ENCODE measurements at regions not wholly inside any gene's neighbourhood (a gene's known extent, or its start where the extent isn't known, plus 50 kb on each side); places are given as distances from the start of the nearest gene placed in this dataset.

DNA sequence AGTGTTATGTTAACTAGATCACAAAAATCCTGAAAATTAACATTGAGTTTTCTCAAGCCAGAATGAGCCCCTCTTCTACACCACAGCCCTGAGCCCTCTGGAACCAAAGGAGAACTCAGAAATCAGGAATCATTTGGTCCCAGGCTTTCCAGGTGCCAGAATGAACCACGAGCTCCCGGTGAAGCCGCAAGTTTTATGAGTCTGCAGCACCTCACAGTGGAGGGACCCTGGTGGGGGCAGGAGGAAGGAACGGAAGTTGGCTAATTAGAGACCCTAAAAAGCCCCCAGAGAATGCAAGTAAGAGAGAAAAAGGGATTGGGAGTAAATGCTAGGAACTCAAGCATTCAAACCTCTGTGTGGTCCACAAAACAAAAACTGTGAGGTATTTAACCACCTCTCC, 52.9 kb upstream of the BCL2L14 start:
- TF ChIP-seq, protein P1, sequence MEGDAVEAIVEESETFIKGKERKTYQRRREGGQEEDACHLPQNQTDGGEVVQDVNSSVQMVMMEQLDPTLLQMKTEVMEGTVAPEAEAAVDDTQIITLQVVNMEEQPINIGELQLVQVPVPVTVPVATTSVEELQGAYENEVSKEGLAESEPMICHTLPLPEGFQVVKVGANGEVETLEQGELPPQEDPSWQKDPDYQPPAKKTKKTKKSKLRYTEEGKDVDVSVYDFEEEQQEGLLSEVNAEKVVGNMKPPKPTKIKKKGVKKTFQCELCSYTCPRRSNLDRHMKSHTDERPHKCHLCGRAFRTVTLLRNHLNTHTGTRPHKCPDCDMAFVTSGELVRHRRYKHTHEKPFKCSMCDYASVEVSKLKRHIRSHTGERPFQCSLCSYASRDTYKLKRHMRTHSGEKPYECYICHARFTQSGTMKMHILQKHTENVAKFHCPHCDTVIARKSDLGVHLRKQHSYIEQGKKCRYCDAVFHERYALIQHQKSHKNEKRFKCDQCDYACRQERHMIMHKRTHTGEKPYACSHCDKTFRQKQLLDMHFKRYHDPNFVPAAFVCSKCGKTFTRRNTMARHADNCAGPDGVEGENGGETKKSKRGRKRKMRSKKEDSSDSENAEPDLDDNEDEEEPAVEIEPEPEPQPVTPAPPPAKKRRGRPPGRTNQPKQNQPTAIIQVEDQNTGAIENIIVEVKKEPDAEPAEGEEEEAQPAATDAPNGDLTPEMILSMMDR (IDR thresholded peaks at IDR 0.05): peak in 1 of 4 donors; percentile 11
- no peak for TF ChIP-seq POLR2A (IDR thresholded peaks at IDR 0.05)

All from right lobe of liver (tissue), 4 donors.